ENCODE measurements at regions not wholly inside any gene's neighbourhood (a gene's known extent, or its start where the extent isn't known, plus 50 kb on each side); places are given as distances from the start of the nearest gene placed in this dataset.
"Not testable (repeated sequence)": the region's sequence is repeated elsewhere in the genome, so short reads cannot be mapped to it uniquely, and the experiment has no call there.

DNA sequence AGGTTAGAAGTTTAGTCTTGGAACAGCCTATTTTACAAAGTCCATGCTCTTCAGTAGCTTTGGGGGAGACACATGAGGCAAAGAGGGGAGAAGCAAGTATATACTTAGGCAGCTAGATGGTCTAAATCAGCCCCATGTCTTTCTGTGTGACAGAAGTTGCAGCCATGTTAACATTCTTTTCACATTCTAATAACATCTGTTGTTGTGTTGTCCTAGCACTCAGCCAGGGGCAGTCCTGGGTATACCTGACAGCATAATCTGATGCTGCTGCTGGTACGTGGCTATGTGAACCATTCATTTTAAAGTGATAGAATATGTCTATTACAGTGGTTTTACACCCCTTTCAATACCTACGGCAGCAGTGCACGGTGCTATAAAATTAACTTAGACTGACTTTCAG is 1137.0 kb downstream of the KHDRBS2 start:
- TF ChIP-seq, protein P1, sequence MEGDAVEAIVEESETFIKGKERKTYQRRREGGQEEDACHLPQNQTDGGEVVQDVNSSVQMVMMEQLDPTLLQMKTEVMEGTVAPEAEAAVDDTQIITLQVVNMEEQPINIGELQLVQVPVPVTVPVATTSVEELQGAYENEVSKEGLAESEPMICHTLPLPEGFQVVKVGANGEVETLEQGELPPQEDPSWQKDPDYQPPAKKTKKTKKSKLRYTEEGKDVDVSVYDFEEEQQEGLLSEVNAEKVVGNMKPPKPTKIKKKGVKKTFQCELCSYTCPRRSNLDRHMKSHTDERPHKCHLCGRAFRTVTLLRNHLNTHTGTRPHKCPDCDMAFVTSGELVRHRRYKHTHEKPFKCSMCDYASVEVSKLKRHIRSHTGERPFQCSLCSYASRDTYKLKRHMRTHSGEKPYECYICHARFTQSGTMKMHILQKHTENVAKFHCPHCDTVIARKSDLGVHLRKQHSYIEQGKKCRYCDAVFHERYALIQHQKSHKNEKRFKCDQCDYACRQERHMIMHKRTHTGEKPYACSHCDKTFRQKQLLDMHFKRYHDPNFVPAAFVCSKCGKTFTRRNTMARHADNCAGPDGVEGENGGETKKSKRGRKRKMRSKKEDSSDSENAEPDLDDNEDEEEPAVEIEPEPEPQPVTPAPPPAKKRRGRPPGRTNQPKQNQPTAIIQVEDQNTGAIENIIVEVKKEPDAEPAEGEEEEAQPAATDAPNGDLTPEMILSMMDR (IDR thresholded peaks at IDR 0.05): not testable (repeated sequence)
- not testable (repeated sequence) for TF ChIP-seq POLR2A, EP300, POLR2AphosphoS5 (IDR thresholded peaks at IDR 0.05)
